ENCODE measurements at regions not wholly inside any gene's neighbourhood (a gene's known extent, or its start where the extent isn't known, plus 50 kb on each side); places are given as distances from the start of the nearest gene placed in this dataset.

GRCh38 chr1:87647430-87648177 is 318.9 kb downstream of the LMO4 start:
- TF ChIP-seq, protein P1, sequence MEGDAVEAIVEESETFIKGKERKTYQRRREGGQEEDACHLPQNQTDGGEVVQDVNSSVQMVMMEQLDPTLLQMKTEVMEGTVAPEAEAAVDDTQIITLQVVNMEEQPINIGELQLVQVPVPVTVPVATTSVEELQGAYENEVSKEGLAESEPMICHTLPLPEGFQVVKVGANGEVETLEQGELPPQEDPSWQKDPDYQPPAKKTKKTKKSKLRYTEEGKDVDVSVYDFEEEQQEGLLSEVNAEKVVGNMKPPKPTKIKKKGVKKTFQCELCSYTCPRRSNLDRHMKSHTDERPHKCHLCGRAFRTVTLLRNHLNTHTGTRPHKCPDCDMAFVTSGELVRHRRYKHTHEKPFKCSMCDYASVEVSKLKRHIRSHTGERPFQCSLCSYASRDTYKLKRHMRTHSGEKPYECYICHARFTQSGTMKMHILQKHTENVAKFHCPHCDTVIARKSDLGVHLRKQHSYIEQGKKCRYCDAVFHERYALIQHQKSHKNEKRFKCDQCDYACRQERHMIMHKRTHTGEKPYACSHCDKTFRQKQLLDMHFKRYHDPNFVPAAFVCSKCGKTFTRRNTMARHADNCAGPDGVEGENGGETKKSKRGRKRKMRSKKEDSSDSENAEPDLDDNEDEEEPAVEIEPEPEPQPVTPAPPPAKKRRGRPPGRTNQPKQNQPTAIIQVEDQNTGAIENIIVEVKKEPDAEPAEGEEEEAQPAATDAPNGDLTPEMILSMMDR (IDR thresholded peaks at IDR 0.05), result no peak
- TF ChIP-seq POLR2A (IDR thresholded peaks at IDR 0.05), result no peak
